HG03460 (cell line): ENCODE measurements at regions not wholly inside any gene's neighbourhood (a gene's known extent, or its start where the extent isn't known, plus 50 kb on each side); places are given as distances from the start of the nearest gene placed in this dataset.
"Not testable (repeated sequence)": the region's sequence is repeated elsewhere in the genome, so short reads cannot be mapped to it uniquely, and the experiment has no call there.

Experiments
- ATAC-seq: cut with Tn5 transposase; IDR thresholded peaks from one replicate; pipeline ENCODE4 v1.9.1; 2021; ENCODE audit not compliant: unreplicated experiment

DNA sequence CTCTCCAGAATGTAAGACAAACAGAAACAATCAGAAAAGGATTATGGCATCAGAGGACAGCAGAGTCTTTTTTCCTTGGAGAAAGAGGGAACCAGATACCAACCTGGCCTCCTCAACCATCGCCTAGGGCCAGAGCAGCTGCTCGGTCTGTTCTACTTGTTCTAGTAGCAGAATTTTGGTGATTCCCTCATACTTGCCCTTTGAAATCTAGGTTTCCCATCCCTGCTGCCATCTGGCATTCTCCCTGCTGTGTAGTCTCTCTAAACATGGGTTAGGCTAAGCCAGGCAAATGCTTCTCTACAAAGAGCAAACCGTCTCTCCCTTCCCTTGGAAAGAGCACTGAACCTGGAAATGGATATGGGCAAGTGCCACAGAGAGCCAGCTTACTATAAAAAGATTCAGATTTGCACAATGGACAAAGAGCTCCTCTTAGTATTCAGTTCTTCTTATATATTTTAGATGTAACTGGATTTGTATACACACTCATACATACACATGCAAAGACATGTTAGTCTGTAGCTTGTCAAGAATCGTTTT is 208.6 kb upstream of the ST6GAL2 start:
- ATAC-seq = no peak

DNA sequence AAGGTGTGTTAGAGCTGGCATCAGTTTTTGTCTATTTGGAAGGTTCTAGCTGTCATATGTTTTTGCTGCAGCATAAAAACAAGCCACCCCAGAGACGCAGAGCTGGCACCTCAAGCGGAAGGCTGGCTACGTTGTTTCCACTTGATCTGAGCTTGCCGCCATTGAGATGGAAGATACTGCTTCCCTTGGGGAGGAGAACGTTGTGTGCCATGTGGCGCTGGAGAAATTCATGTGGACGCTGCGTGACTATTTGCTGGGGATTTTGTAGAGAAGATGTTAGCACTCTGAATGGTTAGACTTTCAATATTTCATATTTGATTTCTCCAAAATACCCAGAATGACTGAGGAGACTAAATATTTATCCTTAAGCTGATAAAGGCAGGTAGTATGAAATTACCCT is 216.2 kb upstream of the ST6GAL2 start:
- no peak for ATAC-seq

DNA sequence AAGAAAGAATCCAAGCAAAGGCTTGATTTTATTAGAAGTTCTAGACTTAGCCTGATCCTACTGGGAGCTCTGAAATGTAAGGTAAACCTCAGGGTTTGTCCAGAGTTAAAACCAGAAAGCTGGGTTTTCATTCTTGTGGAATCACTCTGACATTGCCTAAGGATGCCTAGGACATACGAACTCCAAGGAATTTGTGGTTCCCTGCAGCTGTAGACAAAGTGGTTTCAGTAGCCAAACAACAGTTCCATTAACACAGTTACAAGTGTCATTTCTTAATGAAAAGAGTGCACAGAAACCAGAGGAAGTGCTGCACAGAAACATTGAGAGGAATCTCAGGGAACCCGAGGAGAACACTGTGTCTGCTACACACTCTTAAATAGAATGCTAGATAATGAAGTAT is 221.4 kb upstream of the ST6GAL2 start:
- ATAC-seq = no peak

DNA sequence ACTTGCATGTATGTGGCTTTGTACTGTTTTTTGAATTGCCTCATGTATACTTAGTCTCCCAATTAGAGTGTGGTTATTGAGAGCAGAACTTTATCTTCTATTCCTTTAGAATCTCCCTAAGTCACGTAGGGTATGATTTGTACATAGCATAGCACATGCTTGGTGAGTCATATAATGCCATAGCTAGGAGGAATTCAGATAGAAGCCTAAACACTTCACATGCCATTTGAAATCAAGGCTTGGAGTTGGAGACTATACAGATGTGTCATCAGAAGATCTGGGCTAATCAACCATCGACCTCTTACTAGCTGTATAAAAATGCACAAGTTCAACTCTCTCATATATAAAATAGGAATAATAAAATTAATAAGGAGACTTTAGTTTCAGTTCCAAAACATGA is 222.6 kb upstream of the ST6GAL2 start:
- no peak for ATAC-seq

DNA sequence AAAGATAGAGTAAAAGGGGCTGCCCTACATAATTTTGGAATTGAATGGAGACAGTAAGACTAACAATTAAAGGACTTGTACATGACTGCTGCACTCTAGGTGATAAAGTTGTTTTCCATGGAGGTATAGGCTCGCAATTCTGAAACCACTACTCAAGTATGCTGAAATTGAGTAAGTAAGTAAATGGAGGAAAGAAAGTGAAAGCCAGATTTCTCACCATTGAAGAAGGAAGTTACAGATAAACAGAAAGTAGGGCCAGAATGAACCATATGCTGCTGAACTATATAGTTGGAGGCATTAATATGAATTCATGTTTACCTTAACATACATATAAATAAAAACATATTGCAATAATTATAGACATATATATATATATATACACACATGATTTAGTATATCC is 225.7 kb upstream of the ST6GAL2 start:
- no peak for ATAC-seq

DNA sequence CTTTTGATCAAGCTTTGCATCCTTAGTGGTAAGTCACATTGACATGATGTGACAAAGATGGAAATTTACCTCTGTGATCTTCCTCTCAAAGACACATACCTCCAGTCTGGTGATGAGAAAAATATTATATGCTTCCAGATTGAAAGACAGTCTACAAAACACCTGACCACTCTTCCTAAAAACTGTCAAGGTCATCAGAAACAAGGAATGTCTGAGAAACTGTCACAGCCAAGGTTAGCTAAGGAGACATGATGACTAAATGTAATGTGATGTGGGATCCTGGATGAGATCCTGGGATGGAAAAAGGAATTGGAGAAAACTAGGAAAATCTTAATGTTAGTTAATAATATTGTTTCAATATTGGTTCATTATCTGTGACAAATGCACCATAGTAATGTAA is 226.6 kb upstream of the ST6GAL2 start:
- ATAC-seq = no peak

DNA sequence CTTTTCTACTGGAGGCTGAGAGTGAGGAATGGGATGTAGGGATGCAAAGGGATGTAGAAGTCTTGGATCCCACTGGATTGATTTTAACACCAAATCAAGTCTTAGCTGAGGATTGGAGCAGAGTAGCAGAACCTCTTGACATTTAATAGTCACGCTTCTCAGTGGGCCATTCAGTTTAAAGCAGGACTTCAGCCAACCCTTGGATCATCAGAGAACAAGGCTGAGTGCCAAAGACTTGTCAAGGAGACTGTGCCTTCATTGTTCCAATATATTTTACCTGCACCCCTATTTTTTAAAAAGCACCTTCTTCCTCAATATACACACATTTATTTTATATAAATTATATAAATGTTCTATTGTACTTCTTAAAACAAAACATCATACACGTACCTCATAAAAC is 242.4 kb upstream of the ST6GAL2 start:
- no peak for ATAC-seq

DNA sequence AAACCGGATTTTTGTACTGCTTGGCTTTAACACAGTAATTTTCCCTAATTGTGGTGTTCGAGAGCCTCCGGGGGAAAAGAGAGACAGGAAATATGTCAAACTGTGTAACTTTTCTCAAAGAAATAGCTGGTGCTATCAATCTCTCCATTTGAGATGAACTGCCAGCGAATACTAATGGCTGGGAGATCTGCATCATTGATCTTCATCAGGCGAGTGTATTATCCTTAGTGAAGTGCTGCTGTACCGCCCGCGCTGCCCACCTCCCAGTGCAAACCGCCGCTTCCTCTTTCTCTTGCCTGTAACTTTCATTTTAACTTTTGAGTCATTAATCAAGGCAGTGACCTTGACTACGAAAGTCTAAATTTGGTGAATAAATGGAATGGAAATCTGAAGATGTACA is 246.1 kb upstream of the ST6GAL2 start:
- ATAC-seq = peak; percentile 97

DNA sequence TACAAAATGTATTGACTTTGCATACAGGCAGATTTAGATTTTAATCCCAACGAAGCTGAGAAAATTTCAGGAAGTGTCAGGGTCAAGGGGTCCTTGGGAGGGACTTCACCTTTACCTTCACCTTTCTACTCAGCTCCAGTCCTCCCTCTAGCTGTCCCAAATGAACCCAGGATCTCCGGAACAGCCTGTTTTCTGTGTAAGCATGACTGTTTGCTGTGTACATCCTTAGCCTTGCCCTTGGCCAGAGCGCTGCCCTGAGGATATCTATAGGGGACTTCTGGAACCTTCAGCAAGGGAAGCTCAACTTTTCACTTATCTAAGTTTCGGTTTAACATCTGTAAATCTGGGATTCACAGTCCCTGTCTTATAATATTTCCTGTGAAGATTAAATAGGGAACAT is 246.8 kb upstream of the ST6GAL2 start:
- no peak for ATAC-seq

DNA sequence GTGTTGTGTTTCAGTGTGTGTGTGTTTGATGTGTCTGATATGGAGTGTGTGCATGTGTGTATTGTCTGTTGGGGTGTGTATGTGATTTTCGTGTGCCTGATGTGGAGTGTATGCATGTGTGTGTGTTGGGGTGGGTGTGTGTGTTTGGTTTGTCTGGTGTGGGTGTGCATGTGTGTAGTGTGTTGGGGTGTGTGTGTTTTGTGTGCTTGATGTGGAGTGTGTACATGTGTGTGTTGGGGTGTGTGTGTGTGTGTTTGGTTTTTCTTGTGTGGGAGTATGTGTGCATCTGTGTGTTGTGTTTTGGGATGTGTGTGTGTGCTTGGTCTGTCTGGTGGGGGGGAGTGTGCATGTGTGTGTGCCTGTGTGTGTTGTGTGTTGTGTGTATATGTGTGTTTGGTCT is 247.4 kb upstream of the ST6GAL2 start:
- ATAC-seq = no peak

DNA sequence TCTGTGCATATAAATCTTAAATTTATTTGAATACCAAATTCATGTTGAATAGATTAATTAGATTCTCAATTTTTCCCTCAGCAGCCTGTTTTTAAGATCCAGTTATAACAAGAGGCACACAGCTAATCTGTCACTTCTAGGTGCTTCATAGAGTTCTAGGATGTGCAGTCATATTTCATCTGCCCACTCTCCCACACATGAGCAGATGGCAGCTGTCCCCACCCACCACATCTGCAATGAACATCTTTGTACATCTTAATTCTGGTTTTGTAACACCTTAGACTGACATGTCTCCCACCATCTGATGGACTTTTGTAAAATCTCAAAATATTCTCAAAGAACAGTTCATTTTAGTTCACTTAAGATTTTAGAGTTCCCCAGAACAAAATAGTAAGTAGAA is 250.8 kb upstream of the ST6GAL2 start:
- ATAC-seq = no peak

DNA sequence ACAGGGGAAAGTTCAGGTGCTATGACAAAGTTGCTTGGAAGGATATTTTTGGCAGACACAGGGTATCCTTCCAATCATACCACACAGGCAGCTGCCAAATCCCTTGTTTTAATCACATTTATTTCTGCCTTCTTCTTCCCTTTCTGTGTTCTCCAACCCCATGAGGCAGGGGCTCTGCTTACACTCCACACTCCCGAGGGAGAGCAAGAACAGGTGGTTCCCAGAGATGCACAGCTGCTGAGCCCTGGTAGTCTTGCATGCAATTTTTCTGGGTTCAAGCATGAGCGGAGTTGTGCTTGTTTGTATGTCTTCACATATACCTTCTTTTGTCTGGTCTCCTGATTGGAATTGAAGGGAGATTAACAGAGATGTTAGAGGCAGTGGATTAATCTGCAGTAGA is 251.7 kb upstream of the ST6GAL2 start:
- ATAC-seq = no peak

DNA sequence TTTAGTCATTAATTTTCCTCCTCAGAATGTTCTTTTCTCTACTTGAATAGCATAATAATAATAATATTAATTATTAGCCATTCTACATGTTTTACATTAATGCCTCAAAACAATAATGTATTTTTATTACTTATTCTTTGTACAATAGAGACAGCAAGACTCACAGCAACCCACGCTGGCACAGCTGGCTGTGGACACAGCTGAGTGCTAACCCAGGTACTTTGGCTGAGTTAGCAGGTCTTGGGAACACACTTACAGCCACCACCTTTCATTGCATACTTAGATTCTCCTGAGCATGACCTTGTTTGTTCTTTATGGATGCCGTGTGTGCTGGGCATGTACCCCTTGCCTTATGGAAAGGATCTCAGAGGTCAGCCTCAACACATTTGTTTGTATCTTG is 260.2 kb upstream of the ST6GAL2 start:
- no peak for ATAC-seq

DNA sequence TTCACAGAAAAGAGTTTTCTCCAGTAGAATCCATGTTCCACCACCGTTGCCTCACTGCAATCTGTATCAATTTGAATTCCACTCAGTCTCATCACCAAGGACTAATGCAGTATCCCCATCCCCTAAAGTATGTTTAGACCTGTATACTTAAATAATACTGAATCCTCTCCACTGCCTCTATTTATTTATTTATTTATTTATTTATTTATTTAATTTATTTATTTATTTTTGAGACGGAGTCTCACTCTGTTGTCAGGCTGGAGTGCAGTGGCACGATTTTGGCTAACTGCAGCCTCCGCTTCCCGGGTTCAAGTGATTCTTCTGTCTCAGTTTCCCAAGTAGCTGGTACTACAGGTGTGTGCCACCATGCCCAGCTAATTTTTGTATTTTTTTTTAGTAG is 260.7 kb upstream of the ST6GAL2 start:
- ATAC-seq = not testable (repeated sequence)

DNA sequence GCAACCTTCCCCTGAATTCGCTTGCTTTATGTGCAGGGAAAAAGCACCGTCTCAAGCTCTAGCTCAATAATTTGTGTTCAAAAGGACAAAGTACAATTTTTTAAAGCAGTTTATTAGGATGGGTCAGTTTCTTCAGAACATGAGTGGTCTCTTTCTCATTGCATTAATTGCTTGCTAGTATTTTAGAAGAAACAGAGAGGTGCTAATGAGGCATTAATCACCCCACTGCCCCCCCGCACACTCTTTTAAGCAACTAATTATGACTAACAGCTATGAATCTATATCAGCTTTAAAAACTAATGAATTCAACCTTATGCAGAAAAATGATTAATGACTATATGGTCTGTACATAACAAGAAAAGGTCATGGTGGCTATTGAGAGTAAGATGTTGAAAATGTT is 262.1 kb upstream of the ST6GAL2 start:
- no peak for ATAC-seq

DNA sequence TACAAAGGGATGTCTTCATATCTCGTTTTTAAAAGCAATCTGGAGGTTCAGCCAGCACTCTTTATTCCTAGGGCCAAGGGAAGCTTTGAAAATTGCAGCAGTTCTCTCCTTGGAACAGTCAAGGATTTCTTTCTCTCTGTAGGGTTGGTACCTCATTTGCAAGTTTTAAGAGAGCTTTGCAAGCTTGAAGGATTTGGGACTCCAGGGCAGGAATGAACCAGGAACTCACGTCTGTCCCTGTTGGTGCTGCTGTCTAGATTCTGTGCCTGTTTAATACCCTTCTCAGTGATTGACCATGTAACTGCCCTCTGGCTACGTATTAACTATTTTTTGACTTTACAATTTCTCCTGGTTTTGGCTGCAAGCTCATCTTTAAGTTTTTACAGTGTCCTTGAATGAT is 262.5 kb upstream of the ST6GAL2 start:
- no peak for ATAC-seq

DNA sequence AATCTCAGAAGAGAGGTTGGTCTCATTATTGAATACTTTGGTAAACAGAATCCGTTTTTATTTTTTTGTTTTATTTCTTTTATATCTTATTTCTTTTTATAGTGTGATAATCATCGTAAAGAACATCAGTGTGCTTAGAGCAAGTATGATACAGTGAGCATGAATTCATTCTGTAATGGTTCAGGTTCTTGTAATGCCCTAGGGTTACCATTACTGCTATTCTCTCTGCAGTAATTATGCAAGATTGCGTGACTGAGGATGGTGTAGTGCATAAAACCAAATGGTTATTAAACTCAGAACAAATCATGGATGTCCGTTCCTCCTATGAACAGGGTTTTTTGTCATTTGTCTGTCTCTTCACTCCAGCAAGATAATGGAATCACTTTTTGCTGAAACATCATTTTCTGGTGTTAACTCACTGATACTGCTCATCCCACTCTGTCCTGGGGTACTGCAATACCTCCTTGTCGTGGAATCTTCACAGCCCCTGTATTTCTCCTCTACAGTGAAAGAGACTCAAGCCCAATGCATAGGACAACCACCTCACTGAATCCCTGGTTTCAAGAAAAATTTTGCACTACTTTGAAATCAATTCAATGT is 274.8 kb upstream of the ST6GAL2 start:
- no peak for ATAC-seq

DNA sequence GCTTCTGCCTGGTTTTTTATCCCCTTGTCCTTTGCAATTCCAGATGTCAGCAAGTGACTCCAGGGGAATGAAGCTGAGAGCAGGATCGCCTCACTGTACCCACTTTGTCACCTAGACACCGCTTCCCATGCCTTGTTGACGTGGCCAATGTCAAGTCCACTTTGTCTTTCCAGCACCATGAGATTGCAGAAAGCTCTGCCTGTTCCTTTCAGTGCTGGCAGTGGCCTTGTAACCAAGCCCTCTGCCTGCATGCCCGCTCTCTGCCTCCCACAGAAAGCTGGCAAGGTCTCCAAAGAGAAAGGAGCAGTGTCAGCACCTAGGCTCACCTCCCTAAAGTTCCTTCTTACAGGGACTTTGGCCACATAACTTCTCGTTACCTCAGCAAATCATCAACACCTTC is 282.2 kb upstream of the ST6GAL2 start:
- ATAC-seq = no peak

DNA sequence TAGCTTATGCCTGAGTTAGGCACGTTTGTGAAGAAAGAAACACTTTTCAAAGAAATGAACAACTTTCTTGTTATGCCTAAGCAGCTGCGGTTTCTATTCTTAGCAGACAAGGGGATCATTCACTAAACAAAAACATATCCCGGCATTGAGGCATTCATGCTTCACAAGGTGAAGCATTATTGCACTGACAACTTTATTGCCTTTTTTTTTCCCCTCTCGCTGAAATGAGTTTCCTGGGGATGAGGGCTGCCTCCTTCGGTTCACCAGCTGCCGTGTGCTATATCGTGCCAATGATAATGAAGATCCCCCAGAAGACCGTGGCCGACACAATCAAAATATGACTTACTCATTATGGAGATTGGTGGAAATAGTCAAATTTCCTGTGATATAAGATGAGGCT is 288.2 kb upstream of the ST6GAL2 start:
- ATAC-seq = no peak

DNA sequence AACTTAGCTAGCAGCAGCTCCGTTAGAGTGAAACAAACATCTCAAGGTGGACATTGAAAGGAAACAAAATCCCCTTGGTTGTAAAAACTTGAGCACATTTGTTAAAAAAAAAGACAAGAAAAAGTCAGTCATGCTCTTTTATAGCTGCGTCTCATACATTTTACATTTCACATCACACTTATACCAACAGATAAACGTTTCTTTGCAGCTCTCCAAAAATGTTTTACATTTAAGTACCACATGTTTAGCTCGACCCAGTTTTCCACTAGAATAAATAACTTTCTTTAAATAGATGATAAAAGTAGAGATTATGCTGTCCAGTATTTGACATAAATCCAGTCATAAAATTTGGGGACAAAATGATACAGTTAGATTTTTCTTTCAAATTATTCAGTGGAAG is 297.0 kb upstream of the ST6GAL2 start:
- ATAC-seq = no peak

DNA sequence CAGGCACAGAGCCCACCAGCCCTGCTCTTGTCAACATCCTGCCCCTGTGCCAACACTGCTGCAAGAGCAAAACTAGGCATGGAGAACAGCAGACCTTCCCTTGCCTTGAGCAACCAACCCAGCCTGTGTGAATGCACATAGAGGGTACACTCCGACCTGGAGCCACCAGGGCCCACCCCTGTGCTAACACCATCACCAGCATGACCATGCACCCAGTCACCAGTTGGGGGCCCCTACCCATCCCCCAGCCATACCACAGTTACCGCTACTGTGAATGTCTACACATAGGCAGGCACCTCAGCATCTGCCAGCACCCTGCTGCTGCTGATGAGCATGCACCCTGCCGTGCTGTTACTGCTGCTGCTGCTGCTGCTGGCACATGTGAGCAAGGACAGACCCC is 301.9 kb upstream of the ST6GAL2 start:
- no peak for ATAC-seq

DNA sequence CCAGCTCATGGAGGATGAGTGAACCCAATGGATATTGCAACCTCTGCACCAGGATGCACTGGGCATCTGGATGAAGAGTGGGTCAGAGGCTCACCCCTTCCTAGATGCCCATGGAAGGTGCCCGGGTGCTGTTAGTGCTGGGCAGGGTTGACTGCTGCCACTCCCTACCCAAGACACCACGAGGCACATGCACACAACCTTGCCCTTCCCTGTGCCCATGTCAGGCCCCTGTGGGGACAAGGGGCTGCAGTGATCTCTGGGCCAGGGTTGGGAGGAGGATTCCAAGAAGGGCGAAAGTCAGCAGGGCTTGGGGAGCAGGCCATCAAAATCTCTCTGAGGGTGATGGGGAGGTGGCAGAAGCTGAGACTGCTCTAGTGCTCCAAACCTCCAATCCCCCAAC is 309.7 kb upstream of the ST6GAL2 start:
- ATAC-seq = no peak

DNA sequence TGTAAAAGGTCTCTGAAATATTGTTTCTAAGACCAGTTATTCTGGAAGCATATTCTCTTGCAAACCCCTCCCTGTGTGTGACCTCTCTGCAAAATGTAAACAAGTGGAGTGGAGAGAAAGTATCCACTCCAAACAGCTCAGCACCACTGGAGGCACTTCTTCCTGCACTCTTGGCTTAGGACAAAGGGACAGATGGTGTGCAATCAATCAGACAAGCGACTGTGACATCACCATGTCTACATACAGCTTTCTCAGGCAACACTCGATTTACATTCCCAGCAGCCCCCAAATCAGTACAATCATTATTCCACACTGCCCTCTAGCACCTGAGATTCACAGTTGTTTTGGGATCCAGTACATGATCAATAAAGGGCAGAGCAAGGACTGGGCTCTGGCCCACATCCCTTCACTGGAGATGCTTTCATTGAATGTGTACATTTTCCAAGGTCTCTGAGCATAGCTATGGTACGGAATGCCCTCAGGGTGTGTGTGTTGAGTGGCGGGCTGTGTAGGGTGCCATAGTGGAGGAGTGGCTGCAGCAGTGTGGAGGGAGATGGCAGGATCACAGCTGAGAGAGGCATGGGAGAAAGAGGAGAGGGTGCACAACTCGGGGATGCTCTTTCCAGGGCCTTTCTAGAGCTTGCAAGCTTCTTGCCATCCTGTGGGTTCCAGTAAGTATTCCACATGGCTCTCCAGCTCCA is 311.8 kb upstream of the ST6GAL2 start:
- no peak for ATAC-seq
